GM20431 (cell line): ENCODE measurements at regions not wholly inside any gene's neighbourhood (a gene's known extent, or its start where the extent isn't known, plus 50 kb on each side); places are given as distances from the start of the nearest gene placed in this dataset.

Experiments
- in situ Hi-C: fragments of 300-500 bp; cut with MseI, MboI; formaldehyde crosslinking; loops from one replicate; pipeline ENCODE4 v1.15.0; 2020; ENCODE audit warnings: low sequenced_read_pairs; ENCODE audit not compliant: unreplicated experiment

DNA sequence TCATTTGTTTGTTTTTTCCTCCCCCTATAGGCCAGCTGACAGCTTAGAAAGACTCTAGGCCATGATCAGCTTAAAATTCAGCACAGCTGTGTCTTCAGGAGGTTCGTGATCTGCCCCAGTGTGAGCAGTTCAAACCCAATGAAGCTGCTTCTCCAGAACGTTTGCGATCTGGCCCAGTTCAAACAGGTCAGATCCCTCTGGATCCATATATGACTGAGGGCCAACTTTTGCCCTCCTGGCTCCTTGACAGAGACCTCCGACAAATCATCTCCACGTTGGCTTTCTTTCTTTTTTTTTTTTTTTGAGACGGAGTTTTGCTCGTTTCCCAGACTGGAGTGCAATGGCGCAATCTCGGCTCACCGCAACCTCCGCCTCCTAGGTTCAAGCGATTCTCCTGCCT lies 50.2 kb upstream of the ATF7IP2 start:
- in situ Hi-C loops, result no loop called here
